Left hindlimb (tissue), 1 donor: ENCODE measurements at regions not wholly inside any gene's neighbourhood (a gene's known extent, or its start where the extent isn't known, plus 50 kb on each side); places are given as distances from the start of the nearest gene placed in this dataset.
"Not testable (repeated sequence)": the region's sequence is repeated elsewhere in the genome, so short reads cannot be mapped to it uniquely, and the experiment has no call there.

Experiments used
- DNase-seq: peaks from one replicate; pipeline ENCODE4 v3.0.0-alpha.2; 2018

DNA sequence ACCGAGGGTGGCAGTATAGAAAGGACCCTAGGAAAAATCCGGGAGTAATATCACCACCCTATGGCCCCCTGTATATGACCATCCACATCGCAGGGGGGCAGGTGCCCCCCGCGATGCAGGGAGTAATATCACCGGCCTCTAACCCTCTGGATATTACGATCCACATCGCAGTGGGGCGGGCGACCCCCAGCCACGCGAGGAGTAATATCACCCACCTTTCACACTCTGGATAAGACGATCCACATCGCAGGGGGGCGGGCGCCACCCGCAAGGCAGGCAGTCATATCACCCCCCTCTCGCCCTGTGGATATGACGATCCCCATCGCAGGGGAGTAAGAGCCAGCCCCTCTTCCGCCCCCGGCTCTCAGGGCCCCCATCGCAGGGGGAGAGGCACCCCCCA is 76.7 kb upstream of the RUBCNL start:
- no peak for DNase-seq

DNA sequence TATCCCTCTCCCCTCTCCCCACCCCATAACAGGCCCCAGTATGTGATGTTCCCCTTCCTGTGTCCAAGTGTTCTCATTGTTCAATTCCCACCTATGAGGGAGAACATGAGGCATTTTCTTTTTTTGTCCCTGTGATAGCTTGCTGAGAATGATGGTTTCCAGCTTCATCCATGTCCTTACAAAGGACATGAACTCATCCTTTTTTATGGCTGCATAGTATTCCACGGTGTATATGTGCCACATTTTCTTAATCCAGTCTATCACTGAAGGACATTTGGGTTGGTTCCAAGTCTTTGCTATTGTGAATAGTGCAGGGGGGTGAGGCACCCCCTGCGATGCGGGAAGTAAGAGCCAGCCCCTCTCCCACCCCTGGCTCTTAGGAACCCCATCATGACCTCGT is 73.2 kb upstream of the RUBCNL start:
- not testable (repeated sequence) for DNase-seq

DNA sequence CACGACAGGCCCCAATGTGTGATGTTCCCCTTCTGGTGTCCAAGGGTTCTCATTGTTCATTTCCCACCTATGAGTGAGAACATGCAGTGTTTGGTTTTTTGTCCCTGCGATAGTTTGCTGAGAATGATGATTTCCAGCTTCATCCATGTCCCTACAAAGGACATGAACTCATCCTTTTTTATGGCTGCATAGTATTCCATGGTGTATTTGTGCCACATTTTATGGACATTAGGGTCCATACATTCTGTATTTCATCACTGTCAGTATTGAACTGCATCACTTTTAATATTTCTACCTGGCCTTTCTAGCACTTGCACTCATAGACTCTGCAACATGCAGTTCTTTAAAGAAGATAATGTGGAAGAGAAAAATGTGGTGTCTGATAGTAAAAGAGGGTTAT is 70.2 kb upstream of the RUBCNL start:
- DNase-seq = not testable (repeated sequence)

- not testable (repeated sequence) for DNase-seq
Measured at GRCh38 chr13:46455924-46456323, 68.9 kb upstream of the RUBCNL start.

GRCh38 chr13:46451145-46451544 is 64.1 kb upstream of the RUBCNL start:
- not testable (repeated sequence) for DNase-seq

GRCh38 chr13:46449949-46450348 is 62.9 kb upstream of the RUBCNL start:
- not testable (repeated sequence) for DNase-seq

DNA sequence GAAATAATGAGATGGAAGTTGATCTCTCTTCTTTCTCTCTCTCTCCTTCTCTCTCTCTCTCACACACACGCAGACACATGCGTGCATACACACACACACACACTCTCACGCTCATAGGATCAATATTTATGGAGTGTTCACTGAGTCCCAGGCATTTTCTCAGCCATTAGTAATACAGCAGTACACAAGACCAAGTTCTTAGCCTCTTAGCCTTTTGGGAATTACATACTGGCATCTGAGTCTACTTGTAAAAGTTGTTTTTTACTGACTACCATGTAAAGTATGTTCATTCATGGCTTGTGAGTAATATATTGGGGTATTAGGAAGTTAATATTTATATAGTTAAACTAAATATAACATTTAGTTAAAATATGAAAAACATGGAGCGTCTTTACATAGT is 61.1 kb upstream of the RUBCNL start:
- not testable (repeated sequence) for DNase-seq

DNA sequence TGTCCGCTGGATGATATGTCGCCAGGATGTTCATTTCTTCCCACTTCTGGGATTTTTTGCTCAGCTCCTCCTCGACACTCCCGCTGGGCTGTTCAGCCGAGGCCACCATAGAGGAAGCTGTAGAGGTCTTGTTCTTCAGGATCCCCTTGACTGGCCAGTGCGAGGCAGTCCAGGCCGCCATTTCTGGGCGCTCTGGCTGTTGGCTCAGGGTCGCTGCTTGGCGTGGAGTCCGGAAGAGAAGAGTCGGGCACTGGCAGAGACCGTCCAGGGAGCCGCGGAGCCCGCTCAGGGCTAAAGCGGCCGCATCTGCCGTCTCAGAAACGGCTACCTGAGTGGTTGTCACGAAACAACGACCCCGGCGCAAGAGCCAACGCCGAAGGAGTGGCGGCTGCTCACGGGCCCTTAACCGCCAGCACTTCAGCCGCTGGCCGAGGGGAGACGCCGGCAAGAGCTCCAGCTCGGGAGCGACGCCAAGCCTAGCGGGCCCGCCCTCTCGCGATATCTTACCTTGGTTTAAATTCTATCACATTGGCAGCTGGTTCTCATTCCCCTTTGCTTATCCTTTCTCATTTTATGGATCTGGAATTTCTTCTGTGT is 50.9 kb upstream of the RUBCNL start:
- peak; percentile 67 for DNase-seq
